Activated naive CD8-positive, alpha-beta T cell (primary cell): ENCODE measurements at regions not wholly inside any gene's neighbourhood (a gene's known extent, or its start where the extent isn't known, plus 50 kb on each side); places are given as distances from the start of the nearest gene placed in this dataset.
"Not testable (repeated sequence)": the region's sequence is repeated elsewhere in the genome, so short reads cannot be mapped to it uniquely, and the experiment has no call there.

Source experiments
- H3K27ac Mint-ChIP-seq: one replicate; pipeline ENCODE4 v1.8.0; 2021; ENCODE audit warnings: mixed read lengths
- H3K27me3 Mint-ChIP-seq: one replicate; pipeline ENCODE4 v1.8.0; 2021; ENCODE audit warnings: mixed read lengths
- H3K36me3 Mint-ChIP-seq: one replicate; pipeline ENCODE4 v1.8.0; 2021; ENCODE audit warnings: mixed read lengths
- H3K4me1 Mint-ChIP-seq: one replicate; pipeline ENCODE4 v1.8.0; 2021; ENCODE audit warnings: low read depth, mixed read lengths
- H3K4me3 Mint-ChIP-seq: one replicate; pipeline ENCODE4 v1.8.0; 2021; ENCODE audit warnings: mild to moderate bottlenecking, mixed read lengths
- H3K9me3 Mint-ChIP-seq: one replicate; pipeline ENCODE4 v1.8.0; 2021; ENCODE audit warnings: low read depth, mixed read lengths

DNA sequence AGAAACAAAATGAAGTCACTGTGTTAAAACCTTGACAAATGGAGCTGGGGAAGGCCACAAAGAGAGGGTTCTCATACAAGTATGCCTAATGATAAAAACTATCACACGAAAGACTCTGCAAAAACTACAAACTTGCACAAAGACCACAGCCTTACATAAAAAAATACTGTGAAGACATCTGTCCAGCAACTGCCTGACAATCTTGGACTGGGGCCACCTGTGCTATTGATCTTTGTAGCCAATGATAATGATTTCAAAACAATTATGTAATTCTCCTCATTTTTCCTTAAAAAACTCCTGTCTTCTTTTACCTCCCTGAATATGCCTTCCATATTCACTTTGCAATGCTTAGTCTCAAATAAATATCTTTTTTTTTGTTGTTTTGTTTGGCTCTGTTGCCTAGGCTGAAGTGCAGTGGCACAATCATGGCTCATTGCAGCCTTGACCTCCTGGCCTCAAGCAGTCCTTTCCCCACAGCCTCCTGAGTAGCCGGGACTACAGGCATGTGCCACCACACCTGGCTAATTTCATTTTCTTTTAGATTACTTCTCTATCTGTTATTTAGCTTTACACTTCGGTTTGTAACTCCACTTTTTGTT is 79.4 kb upstream of the RHOU start:
- Mint-ChIP-seq H3K36me3 (peaks cover 3% of the 10 kb centered on the region), H3K4me1 (no peaks in the 10 kb centered on the region), H3K9me3 (no peaks in the 10 kb centered on the region), H3K27me3 (peaks cover 22% of the 10 kb centered on the region), H3K27ac (no peak overlapping the region), H3K4me3 (no peak overlapping the region)

DNA sequence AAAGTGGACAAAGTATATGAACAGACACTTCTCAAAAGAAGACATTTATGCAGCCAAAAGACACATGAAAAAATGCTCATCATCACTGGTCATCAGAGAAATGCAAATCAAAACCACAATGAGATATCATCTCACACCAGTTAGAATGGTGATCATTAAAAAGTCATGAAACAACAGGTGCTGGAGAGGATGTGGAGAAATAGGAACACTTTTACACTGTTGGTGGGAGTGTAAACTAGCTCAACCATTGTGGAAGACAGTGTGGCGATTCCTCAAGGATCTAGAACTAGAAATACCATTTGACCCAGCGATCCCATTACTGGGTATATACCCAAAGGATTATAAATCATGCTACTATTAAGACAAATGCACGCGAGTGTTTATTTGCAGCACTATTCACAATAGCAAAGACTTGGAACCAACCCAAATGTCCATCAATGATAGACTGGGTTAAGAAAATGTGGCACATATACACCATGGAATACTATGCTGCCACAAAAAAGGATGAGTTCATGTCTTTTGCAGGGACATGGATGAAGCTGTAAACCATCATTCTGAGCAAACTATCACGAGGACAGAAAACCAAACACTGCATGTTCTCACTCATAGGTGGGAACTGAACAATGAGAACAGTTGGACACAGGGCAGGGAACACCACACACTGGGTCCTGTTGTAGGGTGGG is 73.1 kb upstream of the RHOU start:
- H3K4me1 Mint-ChIP-seq, H3K27ac Mint-ChIP-seq, H3K27me3 Mint-ChIP-seq, H3K4me3 Mint-ChIP-seq, H3K36me3 Mint-ChIP-seq, H3K9me3 Mint-ChIP-seq: not testable (repeated sequence)

DNA sequence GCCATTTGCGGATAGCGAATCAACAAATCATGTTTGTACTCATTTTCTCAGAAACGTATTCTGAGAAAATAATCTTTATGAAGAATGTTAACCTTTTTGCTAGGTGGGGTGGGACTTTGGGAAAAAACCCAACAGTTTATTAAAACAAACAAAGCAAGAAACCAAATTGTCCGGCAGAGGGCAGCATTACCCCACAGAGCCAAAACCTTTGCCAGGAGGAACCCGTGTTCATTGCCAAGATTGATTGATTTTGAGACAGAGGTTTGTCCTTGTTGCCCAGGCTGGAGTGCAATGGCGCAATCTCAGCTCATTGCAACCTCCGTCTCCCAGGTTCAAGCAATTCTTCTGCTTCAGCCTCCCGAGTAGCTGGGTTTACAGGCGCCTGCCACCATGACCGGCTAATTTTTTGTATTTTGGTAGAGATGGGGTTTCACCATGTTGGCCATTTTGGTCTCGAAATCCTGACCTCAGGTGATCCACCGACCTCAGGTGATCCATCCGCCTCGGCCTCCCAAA is 70.8 kb upstream of the RHOU start:
- no peak overlapping the region for H3K4me3 Mint-ChIP-seq
- H3K27me3 Mint-ChIP-seq: peaks cover 2% of the 10 kb centered on the region
- no peaks in the 10 kb centered on the region for H3K4me1 Mint-ChIP-seq
- H3K9me3 Mint-ChIP-seq: no peaks in the 10 kb centered on the region
- H3K27ac Mint-ChIP-seq: no peak overlapping the region
- no peaks in the 10 kb centered on the region for H3K36me3 Mint-ChIP-seq

DNA sequence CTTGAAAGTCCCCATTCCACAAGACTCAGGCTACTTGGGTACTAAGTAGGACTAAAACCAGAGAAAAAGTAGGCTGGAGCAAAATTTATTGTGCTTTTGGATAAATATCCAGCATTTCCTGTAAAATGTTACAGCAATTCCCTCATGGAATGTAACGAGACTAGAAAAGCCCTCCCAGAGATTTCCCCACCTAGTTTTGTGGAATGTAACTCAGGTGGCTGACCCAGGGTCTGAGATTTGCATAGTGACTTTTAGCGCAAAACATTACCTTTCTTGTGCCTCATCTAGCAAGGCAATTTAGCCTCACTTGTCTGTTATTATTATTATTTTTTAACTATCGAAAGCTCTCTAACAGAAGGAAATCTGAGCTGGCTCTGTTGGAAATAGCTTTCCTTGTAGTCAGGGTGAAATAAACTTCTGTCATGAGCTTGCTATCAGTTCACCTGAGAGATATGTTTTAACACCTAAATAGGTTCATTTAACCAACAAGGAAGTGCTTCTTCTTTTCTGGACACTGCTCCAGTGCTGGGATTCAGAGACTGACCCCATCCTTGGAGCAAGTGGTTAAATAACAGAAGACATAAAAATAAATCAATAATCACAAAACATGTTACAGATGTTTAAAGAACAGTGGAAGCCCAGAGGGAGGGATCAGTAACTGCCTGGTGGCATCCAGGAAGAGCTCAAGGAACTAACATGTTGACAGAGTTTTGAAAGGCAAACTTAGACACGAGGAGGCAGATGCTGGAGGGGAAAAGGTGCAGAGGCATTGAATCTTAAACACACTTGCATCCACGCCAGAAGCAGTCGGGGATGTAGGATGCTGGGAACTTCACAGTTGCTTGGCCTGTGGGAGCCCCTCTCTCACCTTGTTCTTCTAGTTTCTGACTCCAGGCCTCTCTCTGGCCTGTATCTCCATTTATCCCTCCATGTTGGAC is 68.3 kb upstream of the RHOU start:
- Mint-ChIP-seq H3K36me3 (no peaks in the 10 kb centered on the region), H3K4me3 (no peak overlapping the region), H3K27me3 (peaks cover 2% of the 10 kb centered on the region), H3K4me1 (no peaks in the 10 kb centered on the region), H3K27ac (no peak overlapping the region), H3K9me3 (no peaks in the 10 kb centered on the region)

DNA sequence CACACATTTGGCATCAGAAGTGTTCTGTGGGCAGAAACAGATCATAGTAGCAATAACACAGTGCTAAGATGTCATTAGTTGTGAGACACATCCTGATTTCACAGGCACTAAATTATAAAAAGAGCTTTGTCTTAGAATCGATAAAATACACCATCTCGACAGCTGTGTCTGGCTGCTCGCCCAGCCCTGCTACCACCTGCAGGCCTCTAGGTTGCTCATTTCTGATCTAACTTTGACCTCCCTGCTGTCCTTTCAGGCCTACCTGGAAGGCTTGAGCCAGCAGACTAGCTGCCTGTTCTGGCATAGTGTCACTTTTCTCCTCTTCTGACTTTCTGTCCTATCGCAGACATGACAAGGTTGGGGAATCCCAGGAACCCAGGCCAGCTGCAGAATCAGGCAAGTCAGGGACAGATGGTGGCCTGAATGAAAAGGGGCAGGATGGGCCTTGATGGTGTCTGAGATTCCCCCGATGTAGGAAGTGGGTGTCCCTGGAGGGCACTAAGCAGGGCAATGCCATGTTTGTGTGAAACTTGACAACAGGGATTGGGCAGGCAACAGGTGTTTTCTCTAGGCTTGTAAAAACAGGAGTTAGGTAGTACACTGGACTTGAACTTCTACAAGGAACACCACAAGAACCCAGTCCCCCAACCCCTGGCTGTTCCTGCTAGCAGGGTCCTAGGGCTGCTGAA is 66.6 kb upstream of the RHOU start:
- Mint-ChIP-seq H3K4me3 (no peak overlapping the region), H3K27ac (no peak overlapping the region), H3K4me1 (no peaks in the 10 kb centered on the region), H3K9me3 (no peaks in the 10 kb centered on the region), H3K36me3 (no peaks in the 10 kb centered on the region), H3K27me3 (no peaks in the 10 kb centered on the region)

DNA sequence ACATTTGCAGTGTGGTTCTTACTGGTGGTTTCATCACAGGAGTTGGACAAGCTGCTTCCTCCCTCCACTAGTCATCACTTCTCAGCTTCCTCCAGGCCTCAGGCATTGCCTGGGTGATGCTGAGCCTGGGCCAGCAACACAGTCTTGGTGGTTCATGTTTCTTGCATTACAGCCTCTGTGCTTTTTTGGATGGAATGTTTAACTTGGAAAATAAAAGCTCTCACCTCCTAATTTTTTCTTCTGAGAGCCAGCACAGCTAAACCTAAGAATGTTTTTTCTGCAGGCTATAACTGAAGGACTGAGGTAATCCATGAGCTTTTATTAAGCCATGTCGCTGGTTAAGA is 66.1 kb upstream of the RHOU start:
- H3K4me1 Mint-ChIP-seq: no peaks in the 10 kb centered on the region
- no peaks in the 10 kb centered on the region for H3K27me3 Mint-ChIP-seq
- no peak overlapping the region for H3K27ac Mint-ChIP-seq

DNA sequence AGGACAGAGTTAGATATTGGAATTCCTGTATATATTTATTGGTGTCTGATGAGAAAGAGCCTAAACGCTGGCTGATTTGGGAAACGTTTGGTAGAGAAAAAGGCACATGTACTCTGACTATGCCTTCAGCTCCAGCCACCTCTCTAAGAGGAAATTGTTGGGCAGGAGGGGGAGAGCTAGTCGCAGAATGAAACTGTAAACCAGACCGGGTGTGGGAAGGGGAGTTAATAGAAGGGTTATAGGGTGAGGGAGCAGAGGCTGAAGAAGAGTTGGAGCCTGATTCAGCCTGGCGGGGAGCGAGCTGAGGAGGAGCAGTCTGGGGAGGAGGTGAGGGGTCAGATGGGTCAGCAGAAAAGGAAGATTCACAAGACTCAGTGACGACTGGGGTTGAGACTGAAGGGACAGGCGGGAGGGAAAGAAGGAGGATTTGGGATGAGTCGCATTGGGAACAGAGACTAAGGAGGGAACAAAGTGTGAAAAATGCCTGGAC is 54.2 kb upstream of the RHOU start:
- H3K27ac Mint-ChIP-seq, H3K4me3 Mint-ChIP-seq, H3K4me1 Mint-ChIP-seq, H3K36me3 Mint-ChIP-seq, H3K9me3 Mint-ChIP-seq: not testable (repeated sequence)
- H3K27me3 Mint-ChIP-seq: peaks cover 21% of the 10 kb centered on the region

More for the DNA sequence above, 66.1 kb upstream of the RHOU start:
- no peaks in the 10 kb centered on the region for H3K36me3 Mint-ChIP-seq
- H3K4me3 Mint-ChIP-seq: no peak overlapping the region
- no peaks in the 10 kb centered on the region for H3K9me3 Mint-ChIP-seq

DNA sequence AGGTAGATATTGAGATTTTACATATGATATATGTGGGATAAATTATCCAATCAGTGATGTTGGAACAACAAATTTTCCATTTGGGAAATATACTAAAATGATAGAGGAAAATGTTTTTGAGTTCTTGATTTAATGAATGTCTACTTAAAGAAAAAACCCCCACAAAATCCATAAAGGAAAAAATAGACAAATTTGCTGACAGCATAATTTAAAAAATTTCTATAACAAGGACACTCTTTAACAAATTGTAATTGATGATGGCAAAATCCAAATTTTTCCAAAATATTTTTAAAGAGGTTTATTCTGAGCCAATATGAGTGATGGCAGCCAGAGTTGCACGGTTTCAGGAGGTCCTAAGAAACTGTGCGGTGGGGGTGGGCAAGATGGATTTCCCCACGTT is 51.9 kb upstream of the RHOU start:
- no peaks in the 10 kb centered on the region for H3K36me3 Mint-ChIP-seq
- H3K4me1 Mint-ChIP-seq: no peaks in the 10 kb centered on the region
- no peaks in the 10 kb centered on the region for H3K9me3 Mint-ChIP-seq
- H3K4me3 Mint-ChIP-seq: no peak overlapping the region
- H3K27me3 Mint-ChIP-seq: peaks cover 21% of the 10 kb centered on the region
- no peak overlapping the region for H3K27ac Mint-ChIP-seq

DNA sequence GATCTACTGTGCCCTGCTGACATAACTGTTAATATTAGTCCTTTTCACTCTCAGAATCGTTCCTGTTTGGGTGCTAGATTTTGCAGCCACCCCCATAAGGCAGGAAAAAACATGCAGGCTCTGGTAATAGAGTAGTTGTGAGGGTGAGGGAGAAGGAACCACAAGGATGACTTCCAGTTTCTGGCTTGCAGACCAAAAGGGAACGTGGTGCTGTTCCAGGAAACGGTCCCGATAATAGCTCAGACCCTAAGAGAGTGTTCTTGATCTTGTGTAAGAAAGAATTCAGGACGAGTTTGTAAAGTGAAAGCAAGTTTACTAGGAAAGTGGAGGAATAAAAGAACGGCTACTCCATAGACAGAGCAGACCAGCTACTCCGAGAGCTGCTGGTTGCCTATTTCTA is 50.7 kb upstream of the RHOU start:
- Mint-ChIP-seq H3K36me3 (no peaks in the 10 kb centered on the region), H3K4me3 (no peak overlapping the region), H3K27ac (no peak overlapping the region), H3K4me1 (no peaks in the 10 kb centered on the region), H3K9me3 (no peaks in the 10 kb centered on the region), H3K27me3 (peaks cover 18% of the 10 kb centered on the region)

DNA sequence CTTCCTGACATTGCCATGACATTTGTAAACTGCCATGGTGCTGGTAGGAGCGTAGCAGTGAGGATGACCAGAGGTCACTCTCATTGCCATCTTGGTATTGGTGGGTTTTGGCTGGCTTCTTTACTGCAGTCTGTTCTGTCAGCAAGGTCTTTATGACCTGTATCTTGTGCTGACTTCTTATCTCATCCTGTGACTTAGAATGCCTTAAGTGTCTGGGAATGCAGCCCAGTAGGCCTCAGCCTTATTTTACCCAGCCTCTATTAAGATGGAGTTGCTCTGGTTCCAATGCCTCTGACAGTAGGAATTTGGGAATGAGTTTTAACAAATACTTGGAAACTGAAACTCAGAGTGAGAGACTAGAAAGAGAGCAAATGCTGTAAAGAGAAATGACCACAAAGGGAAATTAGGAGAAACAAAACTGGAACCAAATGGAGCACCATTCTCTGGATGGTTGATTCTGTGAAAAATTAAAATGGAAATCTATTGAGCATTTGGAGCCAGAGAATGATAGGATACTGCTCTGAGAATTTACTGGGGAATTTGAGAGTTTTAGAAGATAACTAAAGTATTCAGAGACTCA is 50.1 kb upstream of the RHOU start:
- Mint-ChIP-seq H3K4me3 (no peak overlapping the region), H3K27me3 (peaks cover 16% of the 10 kb centered on the region), H3K9me3 (no peaks in the 10 kb centered on the region), H3K36me3 (no peaks in the 10 kb centered on the region), H3K27ac (no peak overlapping the region), H3K4me1 (no peaks in the 10 kb centered on the region)
